IPS DF 6.9 (cell line): ENCODE measurements at regions not wholly inside any gene's neighbourhood (a gene's known extent, or its start where the extent isn't known, plus 50 kb on each side); places are given as distances from the start of the nearest gene placed in this dataset.

Experiments used
- DNase-seq: peaks from one replicate; pipeline ENCODE4 v3.0.0-alpha.2; 2013; ENCODE audit warnings: low read depth, low spot score
- H3K27ac ChIP-seq: one replicate; pipeline ENCODE4 v1.5.1; 2013; ENCODE audit warnings: low read length, control low read depth
- H3K27me3 ChIP-seq: 2 replicates; pipeline ENCODE4 v1.6.1; 2013; ENCODE audit warnings: mild to moderate bottlenecking, low read length; ENCODE audit not compliant: control insufficient read depth, insufficient read depth
- H3K36me3 ChIP-seq: 2 replicates; pipeline ENCODE4 v1.6.1; 2013; ENCODE audit warnings: low read length; ENCODE audit not compliant: control insufficient read depth, insufficient read depth
- H3K4me1 ChIP-seq: 2 replicates; pipeline ENCODE4 v1.6.1; 2013; ENCODE audit warnings: low read length; ENCODE audit not compliant: control insufficient read depth, insufficient read depth
- H3K4me3 ChIP-seq: 2 replicates; pipeline ENCODE4 v1.5.1; 2013; ENCODE audit warnings: mild to moderate bottlenecking, low read length
- H3K9me3 ChIP-seq: 2 replicates; pipeline ENCODE4 v1.6.1; 2013; ENCODE audit warnings: low read length, inconsistent platforms; ENCODE audit not compliant: control insufficient read depth, insufficient read depth
- WGBS: extraction: QIAGEN DNeasy Blood & Tissue Kit; methylation state at CpG from one replicate; pipeline ENCODE4 v1.1.7; 2013; ENCODE audit warnings: mixed read lengths, missing lambda C conversion rate; ENCODE audit not compliant: insufficient read length, insufficient coverage; 5-methylcytosine and 5-hydroxymethylcytosine counted together

DNA sequence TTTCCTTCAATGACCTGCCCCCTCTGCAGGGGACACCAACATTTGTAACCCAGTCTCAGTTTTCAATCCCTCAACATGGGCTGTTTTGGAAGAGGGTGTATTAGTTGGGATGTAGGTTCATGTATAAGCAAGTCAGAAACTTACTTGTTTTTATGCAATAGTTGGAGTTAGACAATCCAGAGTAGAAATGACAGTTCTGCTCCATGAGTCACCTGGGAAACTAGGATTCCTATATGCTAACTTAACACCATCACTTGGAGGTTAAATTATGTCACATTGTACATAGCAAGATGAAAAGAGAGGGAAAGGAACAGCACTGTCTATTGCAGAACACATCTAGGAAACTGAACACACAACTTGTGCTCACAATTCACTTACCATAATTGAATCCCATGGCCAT, 436.4 kb downstream of the RFC3 start:
- Histone ChIP-seq H3K4me3 (no peak overlapping the region), H3K36me3 (no peaks in the 10 kb centered on the region), H3K9me3 (no peaks in the 10 kb centered on the region), H3K27ac (no peak overlapping the region), H3K27me3 (no peaks in the 10 kb centered on the region; the same call in 1 of the 2 replicates), H3K4me1 (no peaks in the 10 kb centered on the region)
- no peak for DNase-seq

GRCh38 chr13:34255711-34256110, 437.8 kb downstream of the RFC3 start:
- no peak overlapping the region for H3K27ac ChIP-seq
- no peaks in the 10 kb centered on the region for H3K4me1 ChIP-seq
- no peaks in the 10 kb centered on the region; the same call in 1 of the 2 replicates for H3K27me3 ChIP-seq
- H3K9me3 ChIP-seq, result no peaks in the 10 kb centered on the region
- H3K4me3 ChIP-seq, result no peak overlapping the region
- DNase-seq, result no peak
- H3K36me3 ChIP-seq, result no peaks in the 10 kb centered on the region
- WGBS, result no CpG with 5 or more reads among the region's 3 CpGs

DNA sequence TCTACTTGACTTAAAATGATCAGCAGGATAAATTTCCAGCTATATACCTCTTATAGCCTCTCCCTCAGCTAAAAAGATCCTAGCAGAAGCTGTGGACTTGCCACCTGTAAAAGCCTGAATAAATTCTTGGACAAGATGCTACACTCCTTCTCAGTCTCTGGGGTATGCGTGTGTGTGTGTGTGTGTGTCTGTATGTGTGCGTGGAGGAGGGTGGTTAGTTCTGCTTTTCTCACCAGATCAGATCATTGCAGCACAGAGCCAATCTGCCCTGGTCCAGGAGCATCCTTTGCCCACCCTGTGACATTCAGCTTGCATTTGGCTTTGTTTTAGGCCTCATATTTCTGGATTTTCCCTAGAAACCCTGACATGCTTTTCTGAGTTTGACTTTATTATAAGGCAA, 438.3 kb downstream of the RFC3 start:
- H3K27me3 ChIP-seq, result no peaks in the 10 kb centered on the region; the same call in 1 of the 2 replicates
- no peak for DNase-seq

DNA sequence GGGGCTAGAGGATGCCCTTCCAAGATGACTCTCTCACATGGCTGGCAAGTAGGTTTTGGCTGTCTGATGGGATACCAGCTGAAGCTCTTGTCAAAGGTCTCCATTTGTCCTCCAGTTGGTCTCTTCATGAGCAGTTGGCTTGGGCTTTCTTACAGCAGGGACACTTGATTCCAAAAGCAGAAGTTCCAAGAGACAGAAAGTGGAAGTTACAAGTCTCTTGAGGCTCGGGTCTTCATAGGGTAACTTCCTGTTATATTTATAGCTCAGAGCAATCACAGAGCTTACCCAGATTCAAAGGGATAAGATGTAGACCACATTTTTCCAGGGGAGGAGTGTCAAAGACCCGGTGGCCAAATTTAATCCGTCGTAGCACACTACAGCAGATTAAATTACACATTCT, 440.0 kb downstream of the RFC3 start:
- Histone ChIP-seq H3K27ac (no peak overlapping the region), H3K4me1 (no peaks in the 10 kb centered on the region), H3K36me3 (no peaks in the 10 kb centered on the region), H3K4me3 (no peak overlapping the region), H3K27me3 (no peaks in the 10 kb centered on the region; the same call in 1 of the 2 replicates), H3K9me3 (no peaks in the 10 kb centered on the region)
- no peak for DNase-seq
- WGBS, result no CpG with 5 or more reads among the region's 4 CpGs

More for the DNA sequence above, 438.3 kb downstream of the RFC3 start:
- H3K4me3 ChIP-seq, result no peak overlapping the region
- no peaks in the 10 kb centered on the region for H3K4me1 ChIP-seq
- H3K36me3 ChIP-seq, result no peaks in the 10 kb centered on the region
- no peak overlapping the region for H3K27ac ChIP-seq
- no CpG with 5 or more reads among the region's 2 CpGs for WGBS
- H3K9me3 ChIP-seq, result no peaks in the 10 kb centered on the region

- H3K36me3 ChIP-seq, result no peaks in the 10 kb centered on the region
- no peak overlapping the region for H3K27ac ChIP-seq
- H3K9me3 ChIP-seq, result no peaks in the 10 kb centered on the region
- no peak for DNase-seq
- H3K4me1 ChIP-seq, result no peaks in the 10 kb centered on the region
- no peak overlapping the region for H3K4me3 ChIP-seq
- WGBS, result no CpG with 5 or more reads among the region's 4 CpGs
- H3K27me3 ChIP-seq, result no peaks in the 10 kb centered on the region; the same call in 1 of the 2 replicates
Observed at GRCh38 chr13:34258646-34259386, 440.9 kb downstream of the RFC3 start.

DNA sequence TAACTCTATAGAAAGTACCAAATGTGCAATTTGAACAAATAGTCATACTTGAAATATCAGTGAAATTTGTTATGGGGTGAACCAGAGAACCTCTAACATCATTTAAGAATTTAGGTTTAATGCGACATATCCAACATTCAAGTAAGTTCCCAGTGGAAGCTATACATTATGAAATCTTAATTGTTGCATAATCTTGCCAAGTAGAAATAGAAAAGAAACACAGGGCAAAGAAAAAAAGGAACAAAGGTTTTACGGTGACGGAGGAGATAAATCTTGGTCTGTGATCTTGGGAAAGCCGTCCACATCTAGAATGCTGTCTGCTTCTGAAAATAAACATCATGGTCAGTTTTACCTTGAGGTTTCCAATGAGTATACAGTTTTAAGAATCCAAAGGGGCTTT, 445.7 kb downstream of the RFC3 start:
- Histone ChIP-seq H3K27ac (no peak overlapping the region), H3K9me3 (no peaks in the 10 kb centered on the region), H3K4me3 (no peak overlapping the region), H3K36me3 (no peaks in the 10 kb centered on the region), H3K27me3 (no peaks in the 10 kb centered on the region), H3K4me1 (no peaks in the 10 kb centered on the region)
- no peak for DNase-seq
- no CpG with 5 or more reads among the region's 4 CpGs for WGBS

DNA sequence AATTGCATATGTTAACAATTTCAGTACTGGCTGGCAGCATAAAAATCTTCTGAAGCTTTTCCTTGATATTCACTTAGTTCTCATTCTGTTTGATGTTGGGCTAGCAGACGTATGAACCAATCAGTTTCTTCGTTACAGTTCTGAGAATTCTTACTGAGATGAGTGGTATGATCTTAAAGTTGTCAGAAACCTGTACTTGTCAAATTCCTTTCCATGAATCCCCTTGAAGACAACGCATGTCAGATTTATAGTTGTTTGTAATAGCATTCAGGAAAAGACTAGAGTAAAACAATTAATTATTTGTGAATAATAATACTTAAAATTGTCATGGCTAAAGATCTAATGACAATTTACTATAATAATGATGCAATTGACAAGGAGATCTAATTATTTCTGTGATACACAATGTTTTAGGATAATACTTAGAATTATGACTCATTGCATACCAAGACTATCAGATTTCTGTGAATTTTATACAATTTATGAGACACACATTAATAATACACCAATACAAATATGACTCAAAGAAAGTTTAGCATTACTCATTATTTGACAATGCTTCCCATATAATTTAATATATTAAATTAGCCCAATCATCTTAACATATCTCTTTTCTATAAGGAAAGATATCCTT, 447.2 kb downstream of the RFC3 start:
- WGBS, result no CpG with 5 or more reads among the region's 3 CpGs

GRCh38 chr13:34276764-34277163, 458.8 kb downstream of the RFC3 start:
- H3K4me1 ChIP-seq, result no peaks in the 10 kb centered on the region
- DNase-seq, result no peak
- H3K4me3 ChIP-seq, result no peak overlapping the region
- no CpG with 5 or more reads among the region's 3 CpGs for WGBS
- no peaks in the 10 kb centered on the region for H3K36me3 ChIP-seq
- no peaks in the 10 kb centered on the region for H3K27me3 ChIP-seq
- H3K27ac ChIP-seq, result no peak overlapping the region
- H3K9me3 ChIP-seq, result no peaks in the 10 kb centered on the region

More for the DNA sequence above, 447.2 kb downstream of the RFC3 start:
- Histone ChIP-seq H3K4me3 (no peak overlapping the region), H3K27me3 (no peaks in the 10 kb centered on the region), H3K36me3 (no peaks in the 10 kb centered on the region), H3K4me1 (no peaks in the 10 kb centered on the region), H3K9me3 (no peaks in the 10 kb centered on the region), H3K27ac (no peak overlapping the region)
- no peak for DNase-seq

DNA sequence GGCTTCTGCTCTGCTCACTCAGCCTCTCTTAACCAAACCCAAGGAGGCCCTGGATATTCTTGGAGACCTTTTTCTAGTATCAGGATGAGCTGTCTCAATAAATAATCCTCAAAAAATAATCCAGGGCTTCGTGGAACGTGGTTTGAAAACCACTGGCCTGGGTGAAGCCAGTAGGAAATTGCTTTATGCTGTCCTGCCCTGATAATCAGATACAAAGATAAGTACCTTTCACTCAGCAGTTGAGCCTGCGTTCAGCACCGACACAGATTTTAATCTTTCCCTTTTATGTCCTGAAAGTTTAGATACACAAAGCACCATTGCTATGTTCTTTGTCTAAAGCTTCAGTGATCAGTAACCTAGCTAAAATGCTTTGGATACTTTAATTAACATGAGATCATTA, 460.0 kb downstream of the RFC3 start:
- Histone ChIP-seq H3K4me3 (no peak overlapping the region), H3K4me1 (no peaks in the 10 kb centered on the region), H3K9me3 (no peaks in the 10 kb centered on the region), H3K27me3 (no peaks in the 10 kb centered on the region), H3K36me3 (no peaks in the 10 kb centered on the region), H3K27ac (no peak overlapping the region)
- WGBS, result no CpG with 5 or more reads among the region's 4 CpGs
- DNase-seq, result no peak

- Histone ChIP-seq H3K4me3 (no peak overlapping the region), H3K4me1 (no peaks in the 10 kb centered on the region), H3K27me3 (no peaks in the 10 kb centered on the region), H3K9me3 (no peaks in the 10 kb centered on the region), H3K27ac (no peak overlapping the region), H3K36me3 (no peaks in the 10 kb centered on the region)
- DNase-seq, result no peak
- WGBS, result no CpG with 5 or more reads among the region's 2 CpGs
Observed at GRCh38 chr13:34278780-34279179, 460.8 kb downstream of the RFC3 start.

DNA sequence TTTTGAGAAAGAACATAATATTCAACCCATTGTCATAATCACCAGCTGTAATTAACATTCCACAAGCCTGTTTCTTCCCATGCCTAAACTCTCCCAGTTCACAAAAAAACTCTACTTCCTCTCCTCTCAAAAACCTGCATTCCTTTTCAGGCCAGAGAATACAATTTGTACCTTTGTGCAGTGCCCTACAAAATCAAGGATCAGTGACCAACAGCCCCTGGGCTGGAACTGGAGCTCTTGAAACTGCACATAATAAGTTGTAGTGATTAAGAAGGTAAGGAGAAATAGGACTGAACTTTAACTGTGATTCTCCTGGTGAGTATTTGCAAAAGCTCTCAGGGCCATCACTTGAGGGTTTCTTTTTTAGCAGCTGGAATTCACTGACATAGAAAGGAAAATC, 472.7 kb downstream of the RFC3 start:
- Histone ChIP-seq H3K27ac (no peak overlapping the region), H3K27me3 (no peaks in the 10 kb centered on the region), H3K4me3 (no peak overlapping the region), H3K36me3 (no peaks in the 10 kb centered on the region), H3K4me1 (no peaks in the 10 kb centered on the region), H3K9me3 (no peaks in the 10 kb centered on the region)
- DNase-seq, result no peak
